Gastrocnemius medialis (tissue), 4 donors: ENCODE measurements at regions not wholly inside any gene's neighbourhood (a gene's known extent, or its start where the extent isn't known, plus 50 kb on each side); places are given as distances from the start of the nearest gene placed in this dataset.
"Not testable (repeated sequence)": the region's sequence is repeated elsewhere in the genome, so short reads cannot be mapped to it uniquely, and the experiment has no call there.

Experiments used
- ATAC-seq, 2 donors: fragments of 150-250 bp; one replicate each; pipeline ENCODE4 v1.9.1; 2016
- DNase-seq, 2 donors: peaks; one replicate each; pipeline ENCODE4 v3.0.0-alpha.2; 2019
- H3K27ac ChIP-seq, 4 donors: fragments of 200-600 bp; sonication (generic); 1 replicate in 1 of 4; 2 replicates in 3 of 4; pipeline ENCODE4 v1.5.1; 2016 to 2018; ENCODE audit warnings: mild to moderate bottlenecking in 2 of 4, moderate library complexity in 1 of 4
- H3K27me3 ChIP-seq, 3 donors: fragments of 200-600 bp; sonication (generic) in 2 of 3; 1 replicate in 1 of 3; 2 replicates in 2 of 3; pipeline versions ENCODE4 v1.5.1 to v1.6.0; 2016 to 2019; ENCODE audit warnings: mild to moderate bottlenecking in 1 of 3, moderate library complexity in 1 of 3
- H3K36me3 ChIP-seq, 2 donors: fragments of 200-600 bp; sonication (generic) in 1 of 2; one replicate each; pipeline ENCODE4 v1.5.1; 2017 to 2018
- H3K4me1 ChIP-seq, 2 donors: fragments of 200-600 bp; sonication (generic) in 1 of 2; one replicate each; pipeline ENCODE4 v1.5.1; 2016 to 2017; ENCODE audit warnings: mild to moderate bottlenecking in 2 of 2
- H3K4me3 ChIP-seq, 4 donors: fragments of 200-600 bp; sonication (generic) in 3 of 4; 1 replicate in 1 of 4; 2 replicates in 3 of 4; pipeline ENCODE4 v1.5.1; 2016 to 2019; ENCODE audit warnings: mild to moderate bottlenecking in 2 of 4
- H3K9me3 ChIP-seq, 3 donors: fragments of 200-600 bp; sonication (generic) in 2 of 3; 1 replicate in 1 of 3; 2 replicates in 2 of 3; pipeline ENCODE4 v1.5.1; 2016 to 2019
- in situ Hi-C, 4 donors: fragments of 200-750 bp; cut with MboI; loops; one replicate each; pipeline versions ENCODE4 v1.15.0 to v1.8.0; 2017; ENCODE audit warnings: low sequenced_read_pairs in 4 of 4
- intact Hi-C: fragments of 100-400 bp; cut with DNase I; formaldehyde crosslinking; loops from one replicate; pipeline ENCODE4 v1.15.1; 2023; ENCODE audit warnings: low total_unique reads

GRCh38 chr9:67503728-67504369, 354.9 kb upstream of the ANKRD20A1 start:
- H3K27me3 ChIP-seq, ATAC-seq, in situ Hi-C loops, H3K9me3 ChIP-seq, H3K27ac ChIP-seq, H3K36me3 ChIP-seq, intact Hi-C loops, H3K4me1 ChIP-seq, DNase-seq, H3K4me3 ChIP-seq: not testable (repeated sequence)

GRCh38 chr9:67492028-67492427, 366.7 kb upstream of the ANKRD20A1 start:
- in situ Hi-C loops, intact Hi-C loops, H3K27me3 ChIP-seq, H3K4me3 ChIP-seq, H3K36me3 ChIP-seq, DNase-seq, H3K9me3 ChIP-seq, ATAC-seq, H3K4me1 ChIP-seq, H3K27ac ChIP-seq: not testable (repeated sequence)

GRCh38 chr9:67477465-67477864, 381.3 kb upstream of the ANKRD20A1 start:
- ATAC-seq, intact Hi-C loops, in situ Hi-C loops: not testable (repeated sequence)

GRCh38 chr9:67470739-67471138, 388.0 kb upstream of the ANKRD20A1 start:
- H3K4me3 ChIP-seq, intact Hi-C loops, H3K27me3 ChIP-seq, DNase-seq, H3K36me3 ChIP-seq, ATAC-seq, H3K27ac ChIP-seq, H3K4me1 ChIP-seq, H3K9me3 ChIP-seq, in situ Hi-C loops: not testable (repeated sequence)

More at GRCh38 chr9:67477465-67477864, 381.3 kb upstream of the ANKRD20A1 start:
- H3K27ac ChIP-seq, H3K27me3 ChIP-seq, DNase-seq, H3K36me3 ChIP-seq, H3K4me3 ChIP-seq, H3K4me1 ChIP-seq, H3K9me3 ChIP-seq: not testable (repeated sequence)

- DNase-seq, in situ Hi-C loops, H3K4me1 ChIP-seq, H3K4me3 ChIP-seq, H3K9me3 ChIP-seq, intact Hi-C loops, H3K27ac ChIP-seq, H3K27me3 ChIP-seq, ATAC-seq, H3K36me3 ChIP-seq: not testable (repeated sequence)
These were observed 390.4 kb upstream of the ANKRD20A1 start for GRCh38 chr9:67468326-67468725.

GRCh38 chr9:67461796-67462757, 396.7 kb upstream of the ANKRD20A1 start:
- in situ Hi-C loops, intact Hi-C loops: not testable (repeated sequence)

GRCh38 chr9:67452941-67453340, 405.8 kb upstream of the ANKRD20A1 start:
- DNase-seq, H3K4me1 ChIP-seq, H3K4me3 ChIP-seq, intact Hi-C loops, H3K9me3 ChIP-seq, H3K27me3 ChIP-seq, in situ Hi-C loops, H3K27ac ChIP-seq, ATAC-seq, H3K36me3 ChIP-seq: not testable (repeated sequence)

More at GRCh38 chr9:67461796-67462757, 396.7 kb upstream of the ANKRD20A1 start:
- not testable (repeated sequence) for H3K36me3 ChIP-seq, ATAC-seq, H3K27ac ChIP-seq, H3K9me3 ChIP-seq, DNase-seq, H3K4me1 ChIP-seq, H3K27me3 ChIP-seq, H3K4me3 ChIP-seq

GRCh38 chr9:67442313-67442712, 416.4 kb upstream of the ANKRD20A1 start:
- H3K36me3 ChIP-seq, intact Hi-C loops, DNase-seq, ATAC-seq, H3K9me3 ChIP-seq, H3K4me1 ChIP-seq, H3K4me3 ChIP-seq, H3K27me3 ChIP-seq, in situ Hi-C loops, H3K27ac ChIP-seq: not testable (repeated sequence)

- in situ Hi-C loops, H3K4me1 ChIP-seq, H3K27me3 ChIP-seq, intact Hi-C loops, ATAC-seq, DNase-seq, H3K27ac ChIP-seq, H3K9me3 ChIP-seq, H3K4me3 ChIP-seq, H3K36me3 ChIP-seq: not testable (repeated sequence)
These were observed 421.7 kb upstream of the ANKRD20A1 start for GRCh38 chr9:67437011-67437410.

- H3K27ac ChIP-seq, H3K9me3 ChIP-seq, DNase-seq, intact Hi-C loops, H3K4me3 ChIP-seq, H3K4me1 ChIP-seq, H3K27me3 ChIP-seq, H3K36me3 ChIP-seq, in situ Hi-C loops, ATAC-seq: not testable (repeated sequence)
These were observed 432.5 kb upstream of the SPATA31A3 start for GRCh38 chr9:67424881-67425280.

- H3K36me3 ChIP-seq, H3K4me3 ChIP-seq, DNase-seq, H3K27me3 ChIP-seq, intact Hi-C loops, H3K9me3 ChIP-seq, ATAC-seq, H3K4me1 ChIP-seq, H3K27ac ChIP-seq, in situ Hi-C loops: not testable (repeated sequence)
These were observed 430.8 kb upstream of the SPATA31A3 start for GRCh38 chr9:67423049-67423728.
